Nephron progenitor cell (in vitro differentiated cells): ENCODE measurements at regions not wholly inside any gene's neighbourhood (a gene's known extent, or its start where the extent isn't known, plus 50 kb on each side); places are given as distances from the start of the nearest gene placed in this dataset.

Experiments used
- DNase-seq: peaks from one replicate; pipeline ENCODE4 v3.0.0; 2021
- H3K27ac Mint-ChIP-seq: 2 replicates; pipeline ENCODE4 v1.8.0; 2021; ENCODE audit warnings: mild to moderate bottlenecking, moderate library complexity, mixed read lengths
- H3K27me3 Mint-ChIP-seq: 2 replicates; pipeline ENCODE4 v1.8.0; 2021; ENCODE audit warnings: mild to moderate bottlenecking, low read depth, mixed read lengths; ENCODE audit not compliant: poor library complexity
- H3K36me3 Mint-ChIP-seq: 2 replicates; pipeline ENCODE4 v1.8.0; 2021; ENCODE audit warnings: low read depth, mixed read lengths
- H3K4me1 Mint-ChIP-seq: 2 replicates; pipeline ENCODE4 v1.8.0; 2021; ENCODE audit warnings: mixed read lengths
- H3K4me3 Mint-ChIP-seq: 2 replicates; pipeline ENCODE4 v1.8.0; 2021; ENCODE audit warnings: mild to moderate bottlenecking, moderate library complexity, mixed read lengths
- H3K9me3 Mint-ChIP-seq: 2 replicates; pipeline ENCODE4 v1.8.0; 2021; ENCODE audit warnings: mild to moderate bottlenecking, moderate library complexity, mixed read lengths
- TF ChIP-seq, protein P1 (sequence below): fragments of 200-600 bp; sonication (generic); IDR thresholded peaks from 2 replicates; pipeline ENCODE4 v1.5.0; 2021; ENCODE audit warnings: antibody characterized with exemption

DNA sequence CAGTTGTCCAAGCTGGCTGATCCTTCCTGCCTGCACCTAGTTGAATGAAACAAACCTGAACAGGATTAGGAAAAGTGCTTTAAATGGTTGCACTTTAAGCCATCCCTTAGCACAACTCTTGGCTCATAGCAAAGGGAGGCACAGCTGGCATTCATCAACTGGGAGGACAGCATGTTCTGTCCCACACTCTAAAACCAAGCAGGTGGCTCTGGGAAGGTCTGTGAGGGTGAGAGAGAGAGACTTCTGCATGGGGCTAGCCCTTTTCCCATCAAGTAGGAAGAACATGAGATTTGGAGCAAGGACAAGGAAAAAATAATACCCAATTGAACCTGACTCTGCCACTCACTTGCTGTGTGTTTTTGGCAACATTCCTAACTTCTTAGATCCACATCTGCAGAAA lies 140.9 kb upstream of the CCL2 start:
- peaks cover 17% of the 10 kb centered on the region for H3K27me3 Mint-ChIP-seq

GRCh38 chr17:34116306-34116705 lies 138.8 kb upstream of the CCL2 start:
- no peak for DNase-seq
- no peak overlapping the region for H3K27ac Mint-ChIP-seq
- H3K4me1 Mint-ChIP-seq = no peaks in the 10 kb centered on the region

More for the DNA sequence above, 140.9 kb upstream of the CCL2 start:
- TF ChIP-seq, protein P1, sequence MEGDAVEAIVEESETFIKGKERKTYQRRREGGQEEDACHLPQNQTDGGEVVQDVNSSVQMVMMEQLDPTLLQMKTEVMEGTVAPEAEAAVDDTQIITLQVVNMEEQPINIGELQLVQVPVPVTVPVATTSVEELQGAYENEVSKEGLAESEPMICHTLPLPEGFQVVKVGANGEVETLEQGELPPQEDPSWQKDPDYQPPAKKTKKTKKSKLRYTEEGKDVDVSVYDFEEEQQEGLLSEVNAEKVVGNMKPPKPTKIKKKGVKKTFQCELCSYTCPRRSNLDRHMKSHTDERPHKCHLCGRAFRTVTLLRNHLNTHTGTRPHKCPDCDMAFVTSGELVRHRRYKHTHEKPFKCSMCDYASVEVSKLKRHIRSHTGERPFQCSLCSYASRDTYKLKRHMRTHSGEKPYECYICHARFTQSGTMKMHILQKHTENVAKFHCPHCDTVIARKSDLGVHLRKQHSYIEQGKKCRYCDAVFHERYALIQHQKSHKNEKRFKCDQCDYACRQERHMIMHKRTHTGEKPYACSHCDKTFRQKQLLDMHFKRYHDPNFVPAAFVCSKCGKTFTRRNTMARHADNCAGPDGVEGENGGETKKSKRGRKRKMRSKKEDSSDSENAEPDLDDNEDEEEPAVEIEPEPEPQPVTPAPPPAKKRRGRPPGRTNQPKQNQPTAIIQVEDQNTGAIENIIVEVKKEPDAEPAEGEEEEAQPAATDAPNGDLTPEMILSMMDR = no peak
- no peak overlapping the region for H3K27ac Mint-ChIP-seq
- no peaks in the 10 kb centered on the region for H3K36me3 Mint-ChIP-seq
- DNase-seq = no peak
- H3K4me1 Mint-ChIP-seq = no peaks in the 10 kb centered on the region
- H3K4me3 Mint-ChIP-seq = no peak overlapping the region
- H3K9me3 Mint-ChIP-seq = no peaks in the 10 kb centered on the region

GRCh38 chr17:34117332-34117731 lies 137.8 kb upstream of the CCL2 start:
- no peaks in the 10 kb centered on the region for H3K9me3 Mint-ChIP-seq
- H3K27me3 Mint-ChIP-seq = peaks cover 20% of the 10 kb centered on the region
- H3K27ac Mint-ChIP-seq = no peak overlapping the region
- no peak overlapping the region for H3K4me3 Mint-ChIP-seq
- TF ChIP-seq, protein P1 = no peak
- no peaks in the 10 kb centered on the region for H3K36me3 Mint-ChIP-seq
- H3K4me1 Mint-ChIP-seq = no peaks in the 10 kb centered on the region
- no peak for DNase-seq

More at GRCh38 chr17:34116306-34116705, 138.8 kb upstream of the CCL2 start:
- Mint-ChIP-seq H3K27me3 (peaks cover 22% of the 10 kb centered on the region), H3K4me3 (no peak overlapping the region), H3K9me3 (no peaks in the 10 kb centered on the region), H3K36me3 (no peaks in the 10 kb centered on the region)
- TF ChIP-seq, protein P1 = no peak

DNA sequence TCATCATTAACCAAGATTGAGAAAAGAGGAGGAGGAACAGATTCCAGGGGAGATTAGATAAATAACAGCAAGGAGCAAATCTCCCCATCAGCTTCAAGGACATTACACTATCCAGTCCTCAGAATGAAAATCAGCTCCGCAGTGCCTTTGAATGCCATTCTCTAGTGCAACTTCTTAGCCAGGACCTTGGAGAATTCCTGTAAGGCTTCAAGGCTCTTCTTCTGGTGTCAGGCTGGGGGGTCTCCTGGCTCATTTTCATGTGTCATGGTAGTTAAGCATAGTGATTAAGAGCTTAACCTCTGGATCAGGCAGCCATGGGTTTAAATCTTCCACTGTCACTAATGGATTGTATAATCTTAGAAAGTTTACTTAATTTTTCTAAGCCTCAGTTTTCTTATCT lies 137.3 kb upstream of the CCL2 start:
- no peak overlapping the region for H3K27ac Mint-ChIP-seq
- H3K4me1 Mint-ChIP-seq = no peaks in the 10 kb centered on the region
- H3K4me3 Mint-ChIP-seq = no peak overlapping the region
- TF ChIP-seq, protein P1 = no peak
- H3K27me3 Mint-ChIP-seq = peaks cover 16% of the 10 kb centered on the region
- no peaks in the 10 kb centered on the region for H3K36me3 Mint-ChIP-seq
- no peak for DNase-seq
- no peaks in the 10 kb centered on the region for H3K9me3 Mint-ChIP-seq

DNA sequence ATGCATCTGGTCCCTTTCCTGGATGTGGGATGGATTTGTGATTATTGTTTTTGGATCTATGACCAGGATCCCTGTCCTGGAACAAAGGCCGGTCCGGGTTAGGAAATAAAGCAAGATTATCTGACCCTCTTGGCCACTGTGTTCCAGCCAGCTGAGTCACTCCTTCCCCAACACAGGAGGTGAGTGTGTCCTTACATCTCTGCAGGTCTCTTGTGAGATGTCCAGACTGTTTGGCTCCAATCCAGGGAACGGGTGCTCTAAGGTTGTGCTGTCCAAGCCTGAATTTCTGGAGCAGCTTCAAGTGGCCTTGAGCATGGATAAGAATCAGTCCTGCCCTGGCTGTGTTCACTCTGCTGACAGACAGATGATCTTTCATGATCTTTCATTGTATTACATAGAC lies 136.5 kb upstream of the CCL2 start:
- Mint-ChIP-seq H3K4me1 (no peaks in the 10 kb centered on the region), H3K9me3 (no peaks in the 10 kb centered on the region), H3K4me3 (no peak overlapping the region), H3K36me3 (no peaks in the 10 kb centered on the region), H3K27ac (no peak overlapping the region), H3K27me3 (peaks cover 12% of the 10 kb centered on the region)
- DNase-seq = no peak
- TF ChIP-seq, protein P1 = no peak

DNA sequence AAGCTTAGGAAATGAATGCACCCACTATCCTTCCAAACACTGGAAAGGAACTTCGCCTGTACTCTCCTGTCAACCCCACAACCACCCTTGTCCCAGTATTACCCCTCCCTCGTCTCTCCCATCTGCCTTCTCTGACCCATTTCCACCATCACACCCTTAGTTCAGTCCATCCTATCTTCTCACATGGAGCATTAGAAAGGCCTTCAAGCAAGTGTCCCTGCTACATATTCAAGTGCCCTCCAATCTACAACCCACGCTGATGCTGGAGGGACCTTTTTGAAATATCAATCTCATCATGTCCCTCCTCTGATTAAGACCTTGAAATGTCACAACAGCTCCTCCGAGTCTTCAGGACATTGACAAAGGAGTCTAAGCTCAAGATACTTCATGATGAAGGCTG lies 133.8 kb upstream of the CCL2 start:
- Mint-ChIP-seq H3K9me3 (no peaks in the 10 kb centered on the region), H3K27ac (no peak overlapping the region), H3K4me1 (no peaks in the 10 kb centered on the region), H3K36me3 (no peaks in the 10 kb centered on the region), H3K27me3 (peaks cover 18% of the 10 kb centered on the region), H3K4me3 (no peak overlapping the region)
- no peak for DNase-seq
- TF ChIP-seq, protein P1 = no peak
